ENCODE measurements at regions not wholly inside any gene's neighbourhood (a gene's known extent, or its start where the extent isn't known, plus 50 kb on each side); places are given as distances from the start of the nearest gene placed in this dataset.

DNA sequence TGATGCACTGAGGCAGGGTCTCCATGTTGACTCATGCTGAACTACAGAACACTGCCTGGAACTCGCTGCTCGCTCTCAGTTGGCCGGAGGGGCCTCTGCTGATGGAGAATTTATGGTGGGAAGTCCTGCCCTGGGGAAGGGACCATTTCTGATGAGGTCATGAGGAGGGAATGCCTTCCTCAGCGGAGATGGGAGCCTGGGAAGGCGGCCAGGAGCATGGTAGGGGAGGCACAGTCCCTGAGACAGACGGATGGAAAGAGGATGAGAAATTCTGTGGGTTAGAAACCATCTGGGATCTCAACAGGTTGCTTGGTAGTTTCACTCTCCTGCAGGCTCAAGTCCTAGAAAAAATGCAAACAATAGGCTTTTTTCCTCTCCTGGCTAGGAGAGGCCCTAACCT is 56.8 kb upstream of the TPM1 start:
- no peak for DNase-seq (ENCODE audit: low read depth)

DNA sequence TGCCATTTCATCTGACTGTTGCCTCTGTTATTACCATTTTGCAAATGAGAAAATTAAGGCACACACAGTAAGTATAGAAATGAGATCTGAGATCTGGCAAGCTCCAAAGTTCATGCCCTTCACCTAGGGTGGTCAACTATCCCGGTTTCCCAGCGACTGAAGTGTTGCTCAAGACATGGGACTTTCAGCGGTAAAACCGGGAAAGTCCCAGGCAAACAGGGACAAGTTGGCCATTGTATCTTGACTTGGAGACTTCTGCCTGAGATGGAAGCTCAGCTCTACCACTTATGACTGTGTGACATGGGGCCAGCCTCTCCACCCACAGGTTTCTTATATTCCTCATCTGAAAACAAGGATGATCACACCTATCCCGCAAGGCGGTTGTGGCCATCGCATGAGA is 55.6 kb upstream of the TPM1 start:
- DNase-seq (ENCODE audit: low read depth) = no peak

- DNase-seq (ENCODE audit: low read depth) = no peak
These were observed 53.8 kb upstream of the TPM1 start for GRCh38 chr15:62988701-62989100.

- no peak for DNase-seq (ENCODE audit: low read depth)
These were observed 53.0 kb upstream of the TPM1 start for GRCh38 chr15:62989366-62990055.

GRCh38 chr15:62991698-62992097 is 50.8 kb upstream of the TPM1 start:
- DNase-seq (ENCODE audit: low read depth) = no peak

DNA sequence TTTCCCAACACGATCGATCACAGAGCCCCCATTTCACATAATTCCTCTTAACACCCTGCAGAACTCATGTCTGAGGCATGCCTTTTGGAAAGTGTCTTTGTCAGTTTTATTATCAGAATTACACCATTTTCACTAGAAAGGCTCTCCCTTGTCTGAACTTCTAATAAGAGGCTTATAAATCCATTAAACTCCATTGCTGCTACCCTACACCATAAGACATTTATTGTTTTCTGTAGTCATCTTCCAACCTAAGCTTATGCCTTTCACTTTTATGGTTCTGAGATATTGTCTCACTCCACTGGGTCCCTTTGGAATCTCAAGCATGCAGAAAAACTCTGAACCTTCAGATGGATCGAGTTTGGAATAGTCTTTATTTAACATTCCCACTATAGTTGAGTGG is 50.2 kb upstream of the TPM1 start:
- DNase-seq (ENCODE audit: low read depth) = no peak
